ENCODE measurements at regions not wholly inside any gene's neighbourhood (a gene's known extent, or its start where the extent isn't known, plus 50 kb on each side); places are given as distances from the start of the nearest gene placed in this dataset.

- TF ChIP-seq YY1 (IDR thresholded peaks at IDR 0.05; ENCODE audit: insufficient read depth, insufficient read length) (no peak), ZNF274 (IDR thresholded peaks at IDR 0.05; ENCODE audit: low read depth, low read length) (no peak), SUZ12 (IDR thresholded peaks at IDR 0.05; ENCODE audit: extremely low read depth, insufficient read depth, insufficient read length) (no peak)
These were observed 300.2 kb upstream of the DUSP10 start for GRCh38 chr1:222042120-222042519.

Data from NT2/D1 (cell line).